ENCODE measurements at regions not wholly inside any gene's neighbourhood (a gene's known extent, or its start where the extent isn't known, plus 50 kb on each side); places are given as distances from the start of the nearest gene placed in this dataset.

DNA sequence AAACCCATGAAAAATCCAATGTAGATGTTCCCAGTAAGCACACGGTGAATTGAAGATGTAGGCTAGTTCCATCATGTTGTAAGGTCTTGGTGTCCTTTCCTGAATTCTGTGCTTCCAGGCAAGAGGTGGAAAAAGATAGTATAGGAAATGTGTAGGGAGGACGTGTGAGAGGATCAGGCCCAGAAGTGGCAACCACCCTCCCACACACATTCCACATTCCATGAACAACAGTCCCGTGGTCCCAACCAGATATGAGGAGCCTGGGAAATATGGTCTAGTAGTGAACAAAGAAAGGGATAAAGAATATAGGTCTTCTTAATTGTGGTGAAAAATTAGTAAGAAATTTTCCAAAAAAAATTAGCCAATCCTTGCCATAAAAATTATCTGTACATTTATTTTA is 1254.2 kb upstream of the SLC10A2 start:
- DNase-seq, result no peak

DNA sequence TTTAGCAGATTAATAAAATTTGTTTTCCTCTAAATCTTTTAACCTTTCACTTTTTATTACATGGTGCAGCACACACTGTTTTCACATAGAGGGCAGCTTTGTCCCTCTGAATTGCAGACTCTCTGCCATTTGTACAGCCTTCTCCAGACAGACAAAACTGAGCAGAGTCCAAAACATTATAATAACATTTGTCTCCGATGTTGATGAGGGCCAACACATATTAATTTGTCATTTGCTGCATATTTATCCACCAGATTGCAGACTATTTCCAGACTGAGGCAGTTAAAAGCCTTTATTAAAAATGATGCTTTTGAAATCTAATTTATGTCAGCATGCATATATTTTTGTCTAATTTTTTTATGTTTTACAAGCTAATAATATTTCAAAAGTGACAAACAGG is 1251.9 kb upstream of the SLC10A2 start:
- no peak for DNase-seq

DNA sequence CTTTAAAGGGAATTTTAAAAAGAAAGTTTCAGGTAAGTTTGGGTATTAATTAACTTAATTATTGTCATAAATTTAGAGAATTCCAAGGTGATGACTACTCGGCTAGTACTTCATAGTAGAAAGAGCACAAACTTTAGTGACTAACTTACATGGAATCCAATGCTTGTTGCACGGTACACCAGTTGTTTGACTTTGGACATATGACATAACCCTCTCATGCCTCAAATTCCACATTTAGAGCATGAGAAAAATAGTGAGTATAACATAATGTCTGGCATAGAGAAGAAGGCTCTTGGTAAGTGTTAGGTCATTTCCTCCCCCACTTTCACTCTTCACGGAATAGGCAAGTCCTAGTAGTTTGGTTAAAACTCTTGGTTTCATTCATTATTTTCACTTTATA is 1249.4 kb upstream of the SLC10A2 start:
- no peak for DNase-seq

DNA sequence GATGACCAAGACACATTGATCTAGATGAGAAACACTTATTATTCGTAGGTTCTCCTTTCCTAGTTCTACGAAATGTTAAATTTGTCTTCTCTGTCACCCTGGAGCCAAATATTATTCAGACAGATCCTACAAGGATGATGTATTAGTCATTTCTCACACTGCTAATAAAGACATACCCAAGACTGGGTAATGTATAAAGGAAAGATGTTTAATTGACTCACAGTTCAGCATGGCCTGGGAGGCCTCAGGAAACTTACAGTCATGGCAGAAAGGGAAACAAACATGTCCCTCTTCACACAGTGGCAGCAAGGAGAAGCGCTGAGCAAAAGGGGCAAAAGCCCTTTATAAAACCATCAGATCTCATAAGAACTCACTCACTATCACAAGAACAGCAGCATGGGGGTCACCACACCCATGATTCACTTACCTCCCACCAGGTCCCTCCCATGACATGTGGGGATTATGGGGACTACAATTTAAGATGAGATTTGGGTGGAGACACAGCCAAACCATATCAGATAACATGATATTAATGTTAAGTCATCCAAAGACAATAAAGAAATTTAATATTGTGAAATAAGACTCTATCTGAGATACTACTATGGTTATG is 1248.8 kb upstream of the SLC10A2 start:
- DNase-seq, result no peak

DNA sequence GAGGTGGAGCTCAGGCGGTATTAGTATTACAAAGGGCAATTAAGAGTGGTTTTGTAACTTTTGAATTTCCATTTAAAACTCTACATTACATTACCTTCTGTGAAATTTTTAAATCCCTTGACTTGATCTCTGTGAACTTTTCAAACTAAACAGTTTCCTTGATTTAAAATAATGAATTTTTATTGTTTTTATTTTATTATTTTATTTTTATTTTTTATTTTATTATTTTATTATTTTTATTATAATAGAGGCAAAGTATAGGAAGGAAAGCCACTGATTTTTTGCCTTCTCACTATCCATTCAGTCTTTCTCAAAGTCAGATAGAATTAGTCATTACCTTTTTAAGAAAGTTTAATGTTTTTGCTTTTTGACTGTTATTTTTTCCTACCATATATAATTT is 1248.1 kb upstream of the SLC10A2 start:
- no peak for DNase-seq

DNA sequence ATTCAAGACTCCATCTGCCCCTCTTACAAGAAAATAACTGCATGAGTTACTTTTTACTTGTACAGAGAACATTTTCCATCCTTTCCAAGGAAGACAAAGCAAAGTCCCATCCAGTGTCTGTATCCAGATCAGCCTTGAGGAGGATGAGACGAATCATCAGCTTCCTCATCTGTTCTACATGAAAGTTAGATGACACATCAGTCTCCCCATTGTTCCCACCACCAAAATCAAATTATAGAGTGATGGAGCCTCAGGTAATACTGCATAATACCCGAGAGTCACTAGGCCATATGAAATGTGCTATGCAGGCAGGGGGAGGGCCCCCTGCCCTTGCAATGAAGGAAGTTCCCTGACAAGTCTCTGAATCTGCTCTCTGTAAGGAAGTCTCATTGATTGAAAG is 1244.6 kb upstream of the SLC10A2 start:
- no peak for DNase-seq

DNA sequence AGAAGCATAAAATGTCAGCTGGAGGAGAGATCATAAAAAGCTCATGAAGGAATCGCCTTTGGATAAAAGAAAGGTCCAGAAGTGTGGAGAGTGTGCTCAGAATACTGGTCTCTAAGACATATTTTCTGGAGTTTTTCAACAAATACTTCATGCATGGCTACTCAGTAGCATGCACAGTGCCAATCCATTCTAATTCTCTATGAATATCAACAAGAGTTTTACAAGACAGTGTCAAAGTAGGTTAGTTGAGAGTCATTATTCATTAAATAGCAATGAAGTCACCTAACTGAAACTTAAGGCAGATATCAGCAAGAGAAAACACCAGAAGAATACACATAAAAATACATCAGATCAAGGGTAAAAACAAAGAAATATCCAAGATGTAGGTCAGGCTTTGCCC is 1243.2 kb upstream of the SLC10A2 start:
- no peak for DNase-seq

DNA sequence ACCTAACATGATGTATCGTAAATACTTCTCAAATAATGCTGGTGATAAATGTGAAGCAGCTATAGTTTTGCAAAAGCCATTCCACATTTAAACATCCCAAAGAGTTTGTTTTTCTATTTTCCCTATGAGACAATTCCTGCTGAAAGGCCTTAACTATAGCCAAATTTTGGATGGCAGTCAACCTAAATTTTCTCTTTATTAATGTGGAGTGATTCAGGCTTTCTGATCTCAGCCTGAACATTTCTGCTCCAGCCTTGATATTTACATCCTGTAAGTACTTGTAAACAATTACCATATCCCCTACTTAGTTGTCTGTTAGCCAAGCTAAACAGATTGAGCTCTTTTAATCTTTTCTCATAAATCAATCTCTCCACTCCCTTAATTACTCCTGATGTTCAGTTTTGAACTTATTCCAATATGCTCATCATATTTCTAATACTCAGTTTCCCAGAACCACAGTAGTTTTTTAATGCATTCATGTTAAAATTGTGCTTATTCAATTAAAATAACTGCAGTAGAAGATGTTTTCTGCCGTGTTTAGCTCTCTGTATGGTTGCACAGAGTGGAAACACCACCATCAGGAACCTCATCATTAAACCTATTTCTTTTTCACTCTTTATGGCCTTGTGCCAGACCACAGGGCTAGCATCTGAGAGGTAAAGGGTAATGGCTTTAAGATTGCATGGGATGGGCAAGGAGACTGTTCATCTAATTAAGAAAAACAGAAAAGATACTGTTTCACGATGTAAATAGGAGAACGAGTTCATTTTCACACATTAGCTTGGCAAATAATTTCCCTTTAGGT is 1235.2 kb upstream of the SLC10A2 start:
- DNase-seq, result no peak

DNA sequence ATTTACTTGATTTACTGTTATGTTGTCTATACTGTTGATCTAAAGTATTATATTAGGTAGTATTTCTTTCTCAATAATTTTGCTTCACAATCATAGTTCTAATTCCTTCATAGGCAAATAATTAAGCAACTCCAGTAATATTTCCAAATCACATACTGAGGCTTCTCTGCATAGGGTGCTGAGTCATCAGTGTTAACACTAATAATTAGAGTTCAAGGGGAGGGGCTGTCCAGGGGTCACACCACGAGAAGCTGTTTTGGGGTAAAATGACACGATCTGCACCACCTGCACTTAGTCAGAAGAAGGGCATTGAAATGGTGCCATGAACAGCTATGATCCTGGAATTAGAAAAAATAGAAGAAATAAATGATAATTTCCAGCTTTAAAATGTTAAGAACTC is 1230.9 kb upstream of the SLC10A2 start:
- no peak for DNase-seq

DNA sequence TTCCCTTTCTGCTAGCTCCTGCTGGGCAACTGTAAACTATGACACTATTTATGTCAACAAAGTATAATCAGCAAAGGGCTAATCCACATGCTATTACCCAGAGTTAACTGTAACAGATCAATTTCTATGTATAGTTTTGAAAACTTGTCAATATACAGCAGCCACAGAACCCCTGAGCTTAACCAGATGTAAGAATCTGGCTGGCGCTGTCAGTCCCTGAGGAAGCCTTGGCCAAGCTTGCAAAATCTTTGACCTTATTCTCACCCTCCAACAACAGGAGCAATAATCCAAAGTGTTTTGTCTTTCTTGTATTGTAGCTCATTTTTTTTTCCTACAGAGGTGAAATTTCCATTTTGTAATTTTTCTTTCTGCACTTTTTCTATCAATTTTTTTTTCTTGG is 1230.1 kb upstream of the SLC10A2 start:
- DNase-seq, result no peak

DNA sequence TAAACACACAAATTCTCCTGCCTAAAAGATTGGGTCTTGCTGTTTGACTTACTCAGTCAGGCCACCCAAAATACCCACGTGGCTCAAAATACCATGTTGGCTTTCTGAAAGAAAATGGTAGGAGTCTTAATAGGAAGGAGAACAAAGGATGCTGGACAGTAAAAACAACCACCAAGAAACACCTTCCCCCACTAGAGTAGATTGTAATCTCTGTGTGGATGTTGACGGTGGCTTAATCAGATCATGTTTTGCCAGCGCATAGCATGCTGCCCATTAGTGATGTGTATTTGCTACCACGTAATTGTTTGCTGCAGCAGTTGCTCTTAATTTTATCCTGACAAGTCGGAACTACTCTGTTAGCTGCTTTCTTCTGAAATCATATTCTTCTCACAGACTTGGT is 1229.3 kb upstream of the SLC10A2 start:
- no peak for DNase-seq

DNA sequence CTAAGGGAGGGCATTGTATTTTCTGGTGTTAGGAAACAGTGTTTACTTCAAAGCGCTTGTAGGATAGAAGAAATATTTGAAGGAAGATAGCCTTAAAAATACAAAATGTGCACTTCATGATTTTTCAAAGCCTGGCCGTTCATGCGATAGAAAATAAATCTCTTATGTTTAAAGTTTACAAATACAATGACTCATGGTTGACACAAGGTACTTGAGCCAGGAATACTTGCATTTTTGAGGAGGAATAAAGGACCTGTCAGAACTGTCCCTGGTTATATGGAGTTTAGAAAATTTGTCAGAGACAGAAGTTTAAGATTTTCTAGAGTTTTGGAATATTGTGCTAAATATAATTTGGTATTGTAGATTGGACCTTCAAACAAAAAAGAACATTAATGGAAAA is 1223.2 kb upstream of the SLC10A2 start:
- no peak for DNase-seq

DNA sequence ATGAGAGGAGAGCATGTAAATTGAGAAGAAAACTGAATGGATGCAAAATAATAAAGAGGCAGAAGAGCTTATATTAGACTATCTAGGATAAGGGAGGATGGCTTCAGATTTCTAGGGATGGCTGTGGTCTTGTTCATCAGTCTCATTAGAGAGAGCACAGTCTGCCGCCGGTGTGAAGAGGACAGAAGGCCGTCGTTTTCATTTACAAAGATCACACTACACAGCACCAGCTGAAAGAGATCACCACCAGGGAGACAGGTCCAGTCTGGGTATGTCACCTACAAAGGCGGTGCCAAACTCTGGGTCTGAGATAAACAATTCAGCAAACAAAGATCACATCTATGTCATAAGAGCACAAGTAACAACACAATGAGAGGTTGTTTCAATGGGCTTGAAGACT is 1222.3 kb upstream of the SLC10A2 start:
- no peak for DNase-seq

DNA sequence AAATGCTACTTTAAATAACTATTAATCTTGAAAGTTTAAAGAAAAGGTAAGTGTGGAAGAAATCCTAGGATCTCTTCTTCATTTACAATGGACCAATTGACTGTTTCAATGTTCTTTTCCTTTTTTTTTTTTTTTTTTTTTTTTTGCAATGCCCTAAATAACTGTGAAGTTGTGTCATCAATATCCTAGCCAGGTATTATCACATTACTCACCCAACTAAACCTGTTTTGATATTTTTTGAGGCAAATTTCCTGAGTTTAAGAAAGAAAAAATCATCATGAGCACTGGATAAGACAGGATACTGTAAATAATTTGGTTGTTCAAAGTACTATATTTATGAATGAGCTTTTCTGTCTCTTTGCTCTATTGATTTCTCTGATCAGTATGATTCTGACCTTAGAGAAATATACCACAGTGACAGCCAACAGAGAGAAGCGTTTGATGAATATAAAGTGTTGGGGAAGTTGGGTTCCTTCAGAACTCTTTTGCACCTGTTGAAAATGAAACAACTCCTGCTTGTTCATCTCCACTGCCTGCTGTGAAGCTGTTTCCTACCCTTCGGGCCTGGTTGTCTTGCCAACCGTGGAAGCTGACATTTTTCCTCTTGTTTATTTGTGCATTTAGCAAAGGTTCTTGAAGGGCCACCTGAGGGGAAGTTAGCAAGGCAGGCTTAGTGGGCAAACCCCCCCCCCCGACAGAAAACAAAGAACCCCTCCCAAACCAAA is 1220.5 kb upstream of the SLC10A2 start:
- DNase-seq, result no peak

DNA sequence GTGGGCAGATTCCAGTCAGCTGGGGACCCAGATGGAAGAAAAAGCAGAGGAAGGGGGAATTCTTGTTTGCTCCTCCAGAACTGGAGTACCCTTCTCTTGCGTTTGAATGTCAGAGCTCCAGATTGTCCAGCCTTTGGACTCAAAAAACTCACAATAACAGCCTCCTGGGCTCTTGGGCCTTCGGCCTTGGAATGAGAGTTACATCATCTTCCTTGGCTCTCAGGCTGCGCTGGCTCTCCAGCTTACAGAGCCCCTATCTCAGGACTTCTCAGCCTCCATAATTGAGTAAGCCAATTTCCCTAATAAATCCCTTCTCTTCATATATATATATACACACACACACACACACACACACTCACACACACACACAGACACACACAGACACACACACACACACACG is 1215.7 kb upstream of the SLC10A2 start:
- DNase-seq, result no peak

DNA sequence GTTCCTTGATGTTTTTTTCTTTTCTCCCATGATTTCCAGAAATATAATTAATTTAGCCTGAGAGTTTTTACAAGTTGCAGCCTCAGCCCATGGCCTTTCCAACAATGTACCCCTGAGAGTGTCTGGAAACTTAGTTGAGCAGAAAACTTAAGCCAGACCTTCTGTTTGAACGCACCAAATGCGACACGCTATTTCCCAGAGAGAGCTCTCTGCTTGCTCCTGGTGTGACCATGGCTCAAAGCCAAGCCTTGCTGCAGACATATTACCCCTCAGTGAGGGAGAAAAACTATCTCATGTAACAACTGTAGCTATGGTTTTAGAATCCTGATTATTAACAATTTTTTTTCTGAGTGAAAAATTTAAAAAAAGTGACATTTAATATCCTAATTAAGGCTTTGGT is 1204.5 kb upstream of the SLC10A2 start:
- no peak for DNase-seq

DNA sequence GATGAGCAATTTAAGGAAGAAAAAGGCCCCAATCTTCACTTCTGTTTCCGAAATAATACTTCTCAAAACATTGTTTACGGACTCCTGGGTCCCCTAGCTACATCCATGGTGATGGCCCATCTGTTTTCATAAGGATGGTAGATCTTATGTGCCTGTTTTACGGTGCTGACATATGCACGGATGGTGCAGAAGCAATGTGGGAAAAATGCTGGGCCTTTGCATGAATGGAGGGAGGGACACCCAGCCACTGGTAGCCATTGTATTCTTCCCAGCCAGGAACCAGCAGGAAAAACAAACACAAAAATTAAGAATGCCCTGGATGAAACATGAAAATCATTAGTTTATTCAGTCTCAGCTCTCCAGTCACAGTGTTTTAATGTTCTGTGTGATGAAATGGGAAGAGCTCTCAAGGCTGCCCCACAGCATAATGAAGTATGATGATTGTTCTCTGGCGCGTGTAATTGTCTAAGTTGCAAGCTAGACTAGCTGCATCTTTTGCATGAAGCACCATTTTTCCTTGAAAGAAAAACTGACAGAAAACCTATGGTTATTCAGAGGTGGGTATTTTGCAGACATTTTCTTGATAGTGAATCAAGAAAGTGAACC is 1201.1 kb upstream of the SLC10A2 start:
- no peak for DNase-seq

DNA sequence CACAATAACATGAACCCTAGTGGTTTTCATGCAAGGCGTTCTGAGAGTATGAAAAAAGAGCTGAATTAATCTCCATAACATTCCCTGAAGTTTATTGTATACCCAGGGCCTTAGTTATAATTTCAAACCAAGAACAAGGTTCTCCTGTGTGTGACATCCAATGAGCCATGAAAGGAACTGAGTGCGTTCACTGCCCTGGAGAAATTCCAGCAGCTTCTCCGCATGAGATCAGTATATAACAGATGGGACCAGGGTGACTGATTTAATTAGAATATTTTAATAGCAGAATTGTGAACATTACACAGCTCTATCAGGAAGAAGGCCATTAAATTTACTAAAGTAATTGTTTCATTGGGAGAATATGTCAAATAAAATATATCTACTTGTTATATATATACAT is 1190.5 kb upstream of the SLC10A2 start:
- no peak for DNase-seq

DNA sequence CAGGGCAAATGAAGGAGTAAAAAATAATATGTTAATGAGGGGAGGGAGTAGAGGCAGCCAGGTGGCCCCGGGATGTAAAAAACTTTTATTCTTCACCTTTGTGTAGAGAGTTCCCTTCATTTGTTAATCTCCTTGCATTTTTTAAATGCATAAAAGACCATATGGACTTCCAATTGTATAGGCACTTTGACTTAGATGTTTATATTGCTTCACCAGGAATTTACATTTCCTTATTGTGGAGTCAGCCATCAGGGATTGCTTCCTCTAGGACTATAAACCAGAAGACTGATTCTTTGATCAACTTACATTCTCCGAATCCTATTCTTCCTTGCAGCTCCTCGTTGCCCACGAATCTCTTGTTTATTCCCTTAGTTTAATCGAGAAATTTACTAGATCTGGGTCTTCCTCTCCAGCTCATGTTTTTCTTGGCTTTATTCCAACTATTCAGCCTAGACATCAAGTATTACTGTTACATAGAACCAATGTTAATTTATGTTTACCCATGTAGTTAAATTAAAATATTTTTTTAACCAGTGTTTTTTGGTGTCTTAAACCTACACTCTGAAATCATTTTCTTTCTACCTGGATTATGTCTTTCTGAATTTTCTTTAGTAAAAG is 1187.0 kb upstream of the SLC10A2 start:
- no peak for DNase-seq

DNA sequence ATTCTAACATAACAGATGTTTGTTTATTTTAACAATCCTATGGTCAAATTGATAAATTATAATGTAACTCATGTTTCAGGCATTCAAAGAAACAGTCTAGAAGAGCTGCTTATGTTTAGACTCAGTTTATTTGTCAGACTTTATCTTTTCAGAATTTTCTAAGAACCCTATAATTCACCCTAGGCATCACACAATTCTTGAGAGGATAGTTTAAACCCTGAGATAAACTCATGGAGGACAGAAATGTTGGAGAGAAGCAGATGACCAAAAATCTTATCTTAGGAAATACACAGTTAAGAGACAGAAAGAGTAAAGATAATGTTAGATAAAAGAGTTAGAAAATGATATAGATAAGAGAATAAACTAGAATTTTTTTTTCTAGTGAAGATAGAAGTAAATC is 1185.7 kb upstream of the SLC10A2 start:
- no peak for DNase-seq

DNA sequence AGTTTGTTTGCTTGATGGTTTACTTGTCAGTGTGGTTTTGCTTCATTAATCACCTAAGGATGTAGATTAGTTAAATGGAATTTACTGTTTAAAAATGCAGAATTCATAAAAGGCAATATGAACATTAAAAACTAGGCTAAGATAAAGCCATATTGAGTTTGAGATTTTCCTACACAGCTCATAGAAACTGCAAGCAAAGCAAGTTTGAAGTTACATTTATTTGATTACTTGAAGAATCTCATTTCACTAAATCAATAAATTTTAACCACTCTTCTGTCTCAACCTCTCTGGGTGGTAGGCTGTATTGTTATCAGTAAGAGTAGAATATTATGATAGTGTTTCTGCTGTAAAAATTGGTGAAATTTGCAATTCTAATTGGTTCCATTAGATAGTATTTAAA is 1180.7 kb upstream of the SLC10A2 start:
- DNase-seq, result no peak

DNA sequence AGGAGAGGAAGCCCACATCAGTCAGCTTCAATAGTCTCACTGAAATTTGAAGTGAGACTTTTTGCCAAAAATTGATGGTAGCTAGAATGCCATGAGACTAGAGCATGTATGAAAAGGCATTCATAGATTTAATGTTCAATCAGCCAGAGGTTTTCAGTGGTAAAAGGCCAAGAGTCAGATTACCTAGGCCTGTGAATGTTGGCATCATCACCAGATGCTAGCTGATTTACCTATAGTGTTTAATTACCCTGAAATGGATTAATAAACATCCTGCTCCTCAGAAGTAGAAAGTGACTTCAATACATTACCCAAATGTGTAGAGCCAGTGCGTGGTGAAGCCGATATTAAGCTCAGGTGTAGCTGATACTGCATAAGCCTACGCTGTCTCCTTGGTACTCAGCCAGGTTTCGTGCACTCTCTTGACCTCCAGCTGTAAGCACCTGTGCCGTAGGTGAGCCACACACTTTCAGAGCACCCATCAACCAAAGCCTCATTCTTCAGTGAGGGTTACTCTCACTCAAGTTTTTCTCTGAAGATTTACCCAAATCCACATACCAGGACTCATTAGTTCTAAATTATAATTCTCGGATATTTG is 1140.3 kb upstream of the SLC10A2 start:
- no peak for DNase-seq

DNA sequence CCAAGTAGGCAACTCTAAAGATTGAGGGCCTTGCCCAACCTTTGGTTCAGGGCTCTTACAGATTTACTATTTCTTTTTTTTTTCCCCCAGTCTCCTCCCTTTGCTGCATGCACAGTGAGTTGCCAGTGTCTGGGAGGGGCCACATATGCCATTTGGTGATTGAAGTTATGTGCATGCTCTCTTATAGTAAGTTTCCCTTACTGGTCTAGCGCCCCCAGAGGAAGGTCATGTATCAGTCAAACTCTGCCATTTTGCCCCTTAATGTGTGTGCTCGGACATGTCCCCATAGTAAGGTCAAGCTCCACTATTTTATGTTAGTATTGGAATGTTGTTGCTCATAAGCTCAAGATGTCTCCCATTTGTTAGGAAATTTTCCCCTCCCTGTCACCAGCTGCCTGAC is 1138.0 kb upstream of the SLC10A2 start:
- DNase-seq, result no peak
